ENCODE measurements at regions not wholly inside any gene's neighbourhood (a gene's known extent, or its start where the extent isn't known, plus 50 kb on each side); places are given as distances from the start of the nearest gene placed in this dataset.

DNA sequence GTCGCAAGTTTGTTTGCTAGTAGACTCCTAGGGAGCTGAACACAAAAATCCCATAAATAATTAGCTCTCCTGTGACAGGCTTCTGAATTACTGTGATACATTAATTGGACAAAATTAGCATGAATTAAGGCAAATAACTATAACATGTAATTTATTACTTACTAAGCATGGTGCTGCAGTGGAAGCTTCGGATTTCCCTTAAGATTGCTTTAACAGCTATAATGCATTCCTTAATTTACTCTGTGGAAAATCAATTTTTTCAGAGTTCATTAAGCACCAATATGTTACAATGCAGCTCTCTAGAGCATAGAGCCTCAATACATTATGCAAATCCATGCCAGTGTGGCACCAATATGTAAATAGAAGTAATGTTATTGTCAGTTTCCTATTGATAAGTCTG lies 201.5 kb downstream of the MDFIC start:
- Histone ChIP-seq H3K9me3 (no peaks in the 10 kb centered on the region), H3K27me3 (no peaks in the 10 kb centered on the region), H3K36me3 (no peaks in the 10 kb centered on the region), H3K4me1 (no peaks in the 10 kb centered on the region), H3K4me3 (no peak overlapping the region), H3K27ac (no peak overlapping the region)
- intact Hi-C loops (cut with DNase I; ENCODE audit: low total_unique reads) = no loop called here
- TF ChIP-seq POLR2A (IDR thresholded peaks at IDR 0.05) (no peak), CTCF (IDR thresholded peaks at IDR 0.05) (no peak)
- no peak for DNase-seq

GRCh38 chr7:115122388-115122787 lies 200.5 kb downstream of the MDFIC start:
- no peaks in the 10 kb centered on the region for H3K4me1 ChIP-seq
- intact Hi-C loops (cut with DNase I; ENCODE audit: low total_unique reads) = no loop called here
- no peaks in the 10 kb centered on the region for H3K27me3 ChIP-seq
- no peaks in the 10 kb centered on the region for H3K9me3 ChIP-seq
- TF ChIP-seq POLR2A (IDR thresholded peaks at IDR 0.05) (no peak), CTCF (IDR thresholded peaks at IDR 0.05) (no peak)
- H3K36me3 ChIP-seq = no peaks in the 10 kb centered on the region
- no peak for DNase-seq
- no peak overlapping the region for H3K27ac ChIP-seq
- H3K4me3 ChIP-seq = no peak overlapping the region

GRCh38 chr7:115117748-115118147 lies 195.9 kb downstream of the MDFIC start:
- TF ChIP-seq CTCF (IDR thresholded peaks at IDR 0.05) (no peak), POLR2A (IDR thresholded peaks at IDR 0.05) (no peak)
- H3K4me1 ChIP-seq = no peaks in the 10 kb centered on the region

GRCh38 chr7:115116773-115117715 lies 195.2 kb downstream of the MDFIC start:
- Histone ChIP-seq H3K4me1 (no peaks in the 10 kb centered on the region), H3K27me3 (no peaks in the 10 kb centered on the region), H3K27ac (no peak overlapping the region), H3K9me3 (no peaks in the 10 kb centered on the region), H3K4me3 (no peak overlapping the region), H3K36me3 (no peaks in the 10 kb centered on the region)
- DNase-seq = no peak
- TF ChIP-seq CTCF (IDR thresholded peaks at IDR 0.05) (no peak), POLR2A (IDR thresholded peaks at IDR 0.05) (no peak)
- intact Hi-C loops (cut with DNase I; ENCODE audit: low total_unique reads) = no loop called here

More at GRCh38 chr7:115117748-115118147, 195.9 kb downstream of the MDFIC start:
- Histone ChIP-seq H3K9me3 (no peaks in the 10 kb centered on the region), H3K27ac (no peak overlapping the region), H3K36me3 (no peaks in the 10 kb centered on the region), H3K4me3 (no peak overlapping the region), H3K27me3 (no peaks in the 10 kb centered on the region)
- no peak for DNase-seq
- intact Hi-C loops (cut with DNase I; ENCODE audit: low total_unique reads) = no loop called here

DNA sequence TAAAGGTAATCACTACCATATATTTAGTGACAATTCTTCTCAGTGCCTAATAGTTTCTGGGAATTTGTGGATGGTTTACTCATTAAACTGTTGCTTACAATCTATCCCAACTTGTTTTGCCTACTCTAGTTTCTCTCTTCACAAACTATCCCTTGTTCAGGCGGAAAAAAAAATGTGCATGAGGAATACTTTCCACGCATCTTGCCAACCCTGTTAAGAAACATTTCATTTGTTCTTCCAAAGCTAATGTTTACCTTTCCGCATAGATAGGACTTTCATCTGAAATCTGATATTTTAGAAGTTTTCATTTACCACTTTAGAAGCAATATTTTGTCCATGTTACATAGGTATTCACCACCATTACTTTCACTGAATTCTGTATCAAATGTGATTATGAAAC lies 191.9 kb downstream of the MDFIC start:
- H3K4me3 ChIP-seq = no peak overlapping the region
- no peak overlapping the region for H3K27ac ChIP-seq
- no peaks in the 10 kb centered on the region for H3K4me1 ChIP-seq
- TF ChIP-seq POLR2A (IDR thresholded peaks at IDR 0.05) (no peak), CTCF (IDR thresholded peaks at IDR 0.05) (no peak)
- intact Hi-C loops (cut with DNase I; ENCODE audit: low total_unique reads) = no loop called here
- H3K36me3 ChIP-seq = no peaks in the 10 kb centered on the region
- H3K9me3 ChIP-seq = no peaks in the 10 kb centered on the region
- H3K27me3 ChIP-seq = no peaks in the 10 kb centered on the region
- no peak for DNase-seq
